OCI-LY3 (cell line): ENCODE measurements at regions not wholly inside any gene's neighbourhood (a gene's known extent, or its start where the extent isn't known, plus 50 kb on each side); places are given as distances from the start of the nearest gene placed in this dataset.
"Not testable (repeated sequence)": the region's sequence is repeated elsewhere in the genome, so short reads cannot be mapped to it uniquely, and the experiment has no call there.

Experiments used
- H2AFZ ChIP-seq: fragments of 200-600, 300-600 bp; shearing (Covaris generic); 2 replicates; pipeline ENCODE4 v1.6.0; 2014; ENCODE audit warnings: antibody characterized with exemption, low read depth, low read length
- H3K27ac ChIP-seq: fragments of 200-600, 300-600 bp; sonication (generic); 2 replicates; pipeline ENCODE4 v1.5.1; 2014; ENCODE audit warnings: mild to moderate bottlenecking, low read length, moderate library complexity, mixed read lengths
- H3K27me3 ChIP-seq: fragments of 200-600, 300-600 bp; sonication (generic); 2 replicates; pipeline ENCODE4 v1.6.1; 2014; ENCODE audit warnings: low read depth, low read length, mixed read lengths
- H3K36me3 ChIP-seq: fragments of 200-600, 300-600 bp; sonication (generic); replicated peaks from 2 replicates; pipeline ENCODE3; 2014; ENCODE audit warnings: low read depth, low read length, mixed read lengths
- H3K4me1 ChIP-seq: fragments of 300-600, 200-600 bp; sonication (generic); 2 replicates; pipeline ENCODE4 v1.6.1; 2014; ENCODE audit warnings: low read length, mixed read lengths
- H3K4me2 ChIP-seq: fragments of 200-600, 300-600 bp; sonication (generic); 2 replicates; pipeline ENCODE4 v1.6.1; 2014; ENCODE audit warnings: low read length, mixed read lengths
- H3K4me3 ChIP-seq: fragments of 300-600, 200-600 bp; sonication (generic); 2 replicates; pipeline ENCODE4 v1.5.1; 2014; ENCODE audit warnings: antibody characterized with exemption, mild to moderate bottlenecking, low read length, moderate library complexity
- H3K79me2 ChIP-seq: fragments of 300-600, 200-600 bp; shearing (Covaris generic); 2 replicates; pipeline ENCODE4 v1.6.1; 2014; ENCODE audit warnings: mild to moderate bottlenecking, low read length, mixed read lengths
- H3K9ac ChIP-seq: fragments of 300-600, 200-600 bp; shearing (Covaris generic); 2 replicates; pipeline ENCODE4 v1.6.0; 2014; ENCODE audit warnings: mild to moderate bottlenecking, low read length, moderate library complexity
- H3K9me3 ChIP-seq: fragments of 200-600, 300-600 bp; shearing (Covaris generic); 2 replicates; pipeline ENCODE4 v1.6.1; 2014; ENCODE audit warnings: low read length, mixed read lengths; ENCODE audit not compliant: insufficient read depth
- H4K20me1 ChIP-seq: fragments of 200-600, 300-600 bp; sonication (generic); 2 replicates; pipeline ENCODE4 v1.6.1; 2016; ENCODE audit warnings: low read length, mixed read lengths; ENCODE audit not compliant: insufficient read depth
- CTCF ChIP-seq: fragments of 200-600, 300-600 bp; sonication (generic); IDR thresholded peaks from 2 replicates; pipeline ENCODE4 v1.5.1; 2014; ENCODE audit warnings: antibody characterized with exemption, low read length, low read depth
- EZH2phosphoT487 ChIP-seq: fragments of 200-600 bp; shearing (Covaris generic); IDR thresholded peaks from 2 replicates; pipeline ENCODE4 v1.6.1; 2018; ENCODE audit warnings: antibody characterized with exemption, mixed run types, low read depth

- no peak overlapping the region for H3K4me2 ChIP-seq
- no peaks in the 10 kb centered on the region for H3K4me1 ChIP-seq
- TF ChIP-seq CTCF (no peak), EZH2phosphoT487 (no peak)
- no peaks in the 10 kb centered on the region for H3K36me3 ChIP-seq
- H3K4me3 ChIP-seq = no peak overlapping the region
- no peaks in the 10 kb centered on the region for H3K79me2 ChIP-seq
- H3K9me3 ChIP-seq = no peaks in the 10 kb centered on the region
- no peak overlapping the region for H3K9ac ChIP-seq
- no peak overlapping the region for H3K27ac ChIP-seq
- no peaks in the 10 kb centered on the region for H3K27me3 ChIP-seq
- no peak overlapping the region for H2AFZ ChIP-seq
- H4K20me1 ChIP-seq = no peaks in the 10 kb centered on the region
Measured at GRCh38 chr14:25371068-25371467, 321.1 kb upstream of the STXBP6 start.

GRCh38 chr14:25370057-25370456 lies 320.1 kb upstream of the STXBP6 start:
- H2AFZ ChIP-seq, H3K27ac ChIP-seq, H3K36me3 ChIP-seq, H3K27me3 ChIP-seq, H3K4me3 ChIP-seq, H3K4me1 ChIP-seq, H4K20me1 ChIP-seq, H3K9ac ChIP-seq, H3K4me2 ChIP-seq, H3K9me3 ChIP-seq, H3K79me2 ChIP-seq: not testable (repeated sequence)

DNA sequence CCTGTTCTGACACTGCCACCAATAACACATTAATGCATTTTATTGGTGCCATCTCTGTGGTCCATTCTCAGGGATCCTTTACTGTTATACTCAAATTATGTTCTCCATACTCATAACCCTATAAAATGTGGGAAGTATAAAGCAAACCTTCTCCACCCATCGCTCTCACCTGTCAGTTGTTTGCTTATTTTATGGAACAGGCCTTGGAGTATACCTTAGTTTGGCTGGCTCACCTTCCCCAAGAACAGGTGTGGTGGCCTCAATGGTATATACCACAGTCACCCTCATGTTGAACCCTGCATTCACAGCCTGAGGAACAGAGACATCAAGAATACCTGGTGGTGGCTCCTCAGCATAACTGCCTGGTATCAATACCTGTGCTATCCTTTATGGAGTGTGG lies 308.4 kb upstream of the STXBP6 start:
- H3K9me3 ChIP-seq = no peaks in the 10 kb centered on the region
- no peaks in the 10 kb centered on the region for H3K79me2 ChIP-seq
- no peaks in the 10 kb centered on the region for H3K4me1 ChIP-seq
- H3K27ac ChIP-seq = no peak overlapping the region
- no peak for TF ChIP-seq CTCF
- no peak for TF ChIP-seq EZH2phosphoT487
- no peak overlapping the region for H2AFZ ChIP-seq
- H4K20me1 ChIP-seq = no peaks in the 10 kb centered on the region
- H3K9ac ChIP-seq = no peak overlapping the region
- H3K4me2 ChIP-seq = no peak overlapping the region
- no peaks in the 10 kb centered on the region for H3K27me3 ChIP-seq
- H3K4me3 ChIP-seq = no peak overlapping the region
- no peaks in the 10 kb centered on the region for H3K36me3 ChIP-seq

GRCh38 chr14:25351269-25351668 lies 301.3 kb upstream of the STXBP6 start:
- Histone ChIP-seq H3K9ac (no peak overlapping the region), H3K4me2 (no peak overlapping the region), H2AFZ (no peak overlapping the region), H4K20me1 (no peaks in the 10 kb centered on the region), H3K4me3 (no peak overlapping the region), H3K4me1 (no peaks in the 10 kb centered on the region), H3K9me3 (no peaks in the 10 kb centered on the region), H3K27ac (no peak overlapping the region), H3K27me3 (no peaks in the 10 kb centered on the region), H3K36me3 (no peaks in the 10 kb centered on the region), H3K79me2 (no peaks in the 10 kb centered on the region)
- TF ChIP-seq EZH2phosphoT487 (no peak), CTCF (no peak)

DNA sequence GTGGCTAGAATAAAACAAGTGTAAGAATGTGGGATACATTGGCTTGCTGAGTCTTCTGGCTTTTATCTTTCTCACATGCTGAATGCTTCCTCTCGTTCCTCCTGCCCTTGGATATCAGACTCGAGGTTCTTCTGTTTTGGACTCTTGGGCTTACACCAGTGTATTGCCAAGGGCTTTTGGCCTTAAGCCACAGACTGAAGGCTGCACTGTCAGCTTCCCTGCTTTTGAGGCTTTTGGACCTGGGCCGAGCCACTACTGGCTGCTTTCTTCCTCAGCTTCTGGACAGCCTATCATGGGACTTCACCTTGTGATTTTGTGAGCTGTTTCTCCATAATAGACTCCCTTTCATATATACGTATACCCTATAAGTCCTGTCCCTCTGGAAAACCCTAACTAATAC lies 300.9 kb upstream of the STXBP6 start:
- Histone ChIP-seq H3K9me3 (no peaks in the 10 kb centered on the region), H3K79me2 (no peaks in the 10 kb centered on the region), H2AFZ (no peak overlapping the region), H3K4me3 (no peak overlapping the region), H3K4me2 (no peak overlapping the region), H3K27me3 (no peaks in the 10 kb centered on the region), H4K20me1 (no peaks in the 10 kb centered on the region), H3K27ac (no peak overlapping the region), H3K36me3 (no peaks in the 10 kb centered on the region), H3K4me1 (no peaks in the 10 kb centered on the region), H3K9ac (no peak overlapping the region)
- TF ChIP-seq EZH2phosphoT487 (no peak), CTCF (no peak)
